K562 (cell line): ENCODE measurements at regions not wholly inside any gene's neighbourhood (a gene's known extent, or its start where the extent isn't known, plus 50 kb on each side); places are given as distances from the start of the nearest gene placed in this dataset.

Source experiments
- ATAC-seq: fragments of 200-7000 bp; cut with Tn5 transposase; 3 replicates; pipeline ENCODE4 v1.9.1; 2020; ENCODE audit warnings: moderate library complexity
- BruUV-seq: library from RNA; stranded (reverse); fragments of 400-500 nt; replicated peaks from 2 replicates; lab custom pipeline; 2021; lab: Mats Ljungman, UMichigan
- CTCF ChIA-PET: fragments of 300-600 bp; formaldehyde crosslinking; extraction: SDS; loops from one replicate; lab custom pipeline; 2021; ENCODE audit warnings: low intra/inter-chr PET ratio; lab: Yijun Ruan, JAX
- POLR2A ChIA-PET: fragments of 300-600, 350-650 bp; sonication (Branson Sonifier 250); formaldehyde crosslinking; extraction: SDS; loops from one replicate; lab custom pipeline; 2021; ENCODE audit warnings: antibody characterized with exemption, inconsistent platforms; lab: Yijun Ruan, JAX
- DNase-seq, 4 experiments: peaks; one replicate each; pipeline versions ENCODE4 v3.0.0 to v3.0.0-alpha.2; 2011 to 2018; ENCODE audit warnings: low spot score in 3 of 4, mixed read lengths in 3 of 4; ENCODE audit errors: extremely low read depth in 1 of 4
- FAIRE-seq: peaks from 2 replicates; lab custom pipeline; 2011; peaks lifted over from hg19 to GRCh38; lab: Jason Lieb, UNC
- H2AFZ ChIP-seq: 2 replicates; pipeline ENCODE4 v1.6.0; 2011; ENCODE audit warnings: low read depth, low read length, control low read depth, inconsistent platforms
- H3K27ac ChIP-seq: fragments of 200-600 bp; 3 replicates; pipeline ENCODE4 v1.8.0; 2011; ENCODE audit warnings: low read depth, mild to moderate bottlenecking, control low read depth, inconsistent platforms, low read length, moderate library complexity, mixed read lengths; ENCODE audit errors: extremely low read depth
- H3K27me3 ChIP-seq, 2 experiments: fragments of 300-600 bp in 1 of 2; 2 replicates in 1 of 2; 3 replicates in 1 of 2; pipeline versions ENCODE4 v1.6.0 to v1.8.0; 2011; ENCODE audit warnings: inconsistent platforms in 2 of 2, low read length in 2 of 2, mild to moderate bottlenecking in 1 of 2, mixed read lengths in 1 of 2, moderate library complexity in 1 of 2; ENCODE audit not compliant: control insufficient read depth in 2 of 2, insufficient read depth in 2 of 2
- H3K36me3 ChIP-seq: fragments of 300-600 bp; 3 replicates; pipeline ENCODE4 v1.8.0; 2011; ENCODE audit warnings: mild to moderate bottlenecking, low read length, inconsistent platforms; ENCODE audit not compliant: control insufficient read depth, insufficient read depth
- H3K4me1 ChIP-seq, 2 experiments: fragments of 200-600 bp in 1 of 2; replicated peaks in 1 of 2; 2 replicates in 1 of 2; 3 replicates in 1 of 2; pipeline versions ENCODE4 v1.5.1 to v1.8.0; 2011; ENCODE audit warnings: inconsistent platforms in 2 of 2, low read length in 2 of 2, mild to moderate bottlenecking in 1 of 2, mixed read lengths in 1 of 2, moderate library complexity in 1 of 2; ENCODE audit not compliant: control insufficient read depth in 2 of 2, insufficient read depth in 2 of 2
- H3K4me2 ChIP-seq: 2 replicates; pipeline ENCODE4 v1.6.1; 2011; ENCODE audit warnings: low read length, control low read depth, inconsistent platforms, mixed read lengths; ENCODE audit not compliant: insufficient read depth
- H3K4me3 ChIP-seq: fragments of 200-600 bp; sonication (generic), shearing (Covaris generic); 2 replicates; pipeline ENCODE4 v1.5.1; 2016; ENCODE audit warnings: control low read depth, inconsistent platforms
- H3K79me2 ChIP-seq: fragments of 200-600 bp; 3 replicates; pipeline ENCODE4 v1.8.0; 2011; ENCODE audit warnings: low read length, inconsistent platforms; ENCODE audit not compliant: control insufficient read depth, insufficient read depth
- H3K9ac ChIP-seq, 2 experiments: 2 replicates each; pipeline versions ENCODE4 v1.6.0 to v1.6.1; 2011; ENCODE audit warnings: low read depth in 2 of 2, low read length in 2 of 2, control low read depth in 1 of 2, inconsistent platforms in 1 of 2, mild to moderate bottlenecking in 1 of 2, mixed read lengths in 1 of 2; ENCODE audit not compliant: insufficient read depth in 1 of 2
- H3K9me1 ChIP-seq: one replicate; pipeline ENCODE4 v1.6.0; 2011; ENCODE audit warnings: inconsistent platforms, mild to moderate bottlenecking, low read length, moderate library complexity; ENCODE audit not compliant: control insufficient read depth, insufficient read depth
- H3K9me3 ChIP-seq: replicated peaks from 2 replicates; pipeline ENCODE4 v1.5.1; 2011; ENCODE audit warnings: low read depth, low read length, inconsistent platforms; ENCODE audit not compliant: control insufficient read depth, insufficient read depth
- H4K20me1 ChIP-seq: replicated peaks from 2 replicates; pipeline ENCODE4 v1.6.1; 2011; ENCODE audit warnings: low read length, inconsistent platforms, mixed read lengths; ENCODE audit not compliant: control insufficient read depth, insufficient read depth
- ARID2 ChIP-seq: fragments of 450-650 bp; IDR thresholded peaks from 2 replicates; pipeline ENCODE4 v1.6.1; 2017; ENCODE audit warnings: antibody characterized with exemption, mild to moderate bottlenecking
- ASH1L ChIP-seq: fragments of 450-650 bp; IDR thresholded peaks from 2 replicates; pipeline ENCODE4 v1.6.1; 2018; ENCODE audit warnings: borderline replicate concordance, mild to moderate bottlenecking, low read depth; ENCODE audit not compliant: partially characterized antibody
- CCNT2 ChIP-seq: IDR thresholded peaks from 2 replicates; pipeline ENCODE4 v1.6.1; 2011; ENCODE audit warnings: borderline replicate concordance, low read depth, mild to moderate bottlenecking, moderate library complexity, mixed read lengths, low read length; ENCODE audit not compliant: insufficient read length; ENCODE audit errors: extremely low read depth
- HMGXB4 ChIP-seq: sonication (generic); formaldehyde crosslinking; IDR thresholded peaks from 2 replicates; pipeline ENCODE4 v1.8.1; 2023; ENCODE audit warnings: mild to moderate bottlenecking, missing genetic modification reagents
- NFRKB ChIP-seq: fragments of 450-650 bp; IDR thresholded peaks from 2 replicates; pipeline ENCODE4 v1.6.1; 2016; ENCODE audit warnings: low read depth
- NR4A1 ChIP-seq, 2 experiments: fragments of 250-450 bp in 1 of 2; fragments of 450-650 bp in 1 of 2; sonication (Bioruptor Pico) in 1 of 2; IDR thresholded peaks; 2 replicates each; pipeline versions ENCODE4 v1.4.0 to v1.6.1; 2016 to 2020; ENCODE audit warnings: mild to moderate bottlenecking in 2 of 2, missing compliant biosample characterization in 1 of 2, missing genetic modification characterization in 1 of 2, moderate library complexity in 1 of 2
- PHB ChIP-seq: fragments of 250-450 bp; sonication (Bioruptor Pico); IDR thresholded peaks from 2 replicates; pipeline ENCODE4 v1.5.0; 2021
- TSC22D4 ChIP-seq: fragments of 450-650 bp; IDR thresholded peaks from 2 replicates; pipeline ENCODE4 v1.6.1; 2016; ENCODE audit warnings: missing genetic modification characterization, missing biosample characterization, control low read depth
- ZC3H8 ChIP-seq: fragments of 450-650 bp; IDR thresholded peaks from 2 replicates; pipeline ENCODE4 v1.6.1; 2017
- ZFP36 ChIP-seq: fragments of 150-350 bp; IDR thresholded peaks from 2 replicates; pipeline ENCODE4 v1.6.1; 2018; ENCODE audit warnings: low read length, low read depth; ENCODE audit not compliant: partially characterized antibody
- ZNF133 ChIP-seq: fragments of 250-450 bp; sonication (Bioruptor Pico); IDR thresholded peaks from 2 replicates; pipeline ENCODE4 v1.4.0; 2020; ENCODE audit warnings: mild to moderate bottlenecking
- ZNF384 ChIP-seq: IDR thresholded peaks from 2 replicates; pipeline ENCODE4 v1.6.1; 2012; ENCODE audit warnings: low read depth, low read length, improper control_type of control experiment
- ZNF584 ChIP-seq: fragments of 200-800 bp; sonication (Bioruptor generic); IDR thresholded peaks from 2 replicates; pipeline ENCODE4 v1.6.1; 2016; ENCODE audit warnings: low read depth, mild to moderate bottlenecking, missing genetic modification characterization, missing compliant biosample characterization
- WGBS: fragments of 100-300 bp; shearing (Covaris generic); methylation state at CpG from one replicate; pipeline ENCODE4 v1.1.6; 2016; ENCODE audit warnings: low coverage, mixed read lengths; ENCODE audit not compliant: insufficient coverage; ENCODE audit errors: missing lambda C conversion rate; 5-methylcytosine and 5-hydroxymethylcytosine counted together
- in situ Hi-C: fragments of 300-500 bp; cut with MboI; formaldehyde crosslinking; loops from 4 replicates; pipeline ENCODE4 v1.15.0; 2018; ENCODE audit warnings: inconsistent platforms, mixed read lengths
- intact Hi-C: fragments of 100-400 bp; cut with micrococcal nuclease; formaldehyde crosslinking; loops from 2 replicates; pipeline ENCODE4 v1.14.2; 2022
- TF ChIP-seq, protein P1 (sequence below): sonication (generic); formaldehyde crosslinking; IDR thresholded peaks from 2 replicates; pipeline ENCODE4 v1.8.1; 2023; ENCODE audit warnings: mild to moderate bottlenecking, missing genetic modification reagents
- TF ChIP-seq, protein P2 (sequence below): fragments of 450-650 bp; conservative IDR thresholded peaks from 2 replicates; pipeline ENCODE4 v1.6.1; 2016; ENCODE audit warnings: missing genetic modification characterization, low read depth, mild to moderate bottlenecking, control low read depth, missing compliant biosample characterization
- TF ChIP-seq, protein P3 (sequence below): sonication (generic); formaldehyde crosslinking; IDR thresholded peaks from 2 replicates; pipeline ENCODE4 v1.8.1; 2022; ENCODE audit warnings: missing genetic modification reagents

DNA sequence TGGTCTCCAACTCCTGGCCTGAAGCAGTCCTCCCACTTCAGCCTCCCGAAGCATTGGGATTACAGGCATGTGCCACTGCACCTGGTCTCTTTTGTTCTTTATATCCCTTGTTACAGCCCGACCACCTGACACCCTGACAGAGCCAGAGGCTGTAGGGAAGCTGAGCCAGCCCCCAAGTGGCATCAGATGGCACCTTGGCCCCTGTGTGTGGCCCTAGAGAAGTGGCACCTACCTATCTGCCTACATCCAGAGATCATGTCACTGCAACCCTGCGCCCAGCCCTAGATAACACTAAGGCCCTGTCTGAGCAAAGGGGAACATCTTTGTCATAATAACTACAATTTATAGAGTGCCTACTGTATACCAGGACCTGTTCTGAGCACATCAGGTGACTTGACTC lies 235.0 kb downstream of the AACS start:
- intact Hi-C loops = no loop called here
- no peak for TF ChIP-seq ZNF584 (CRISPR knock-in tag)
- TF ChIP-seq ARID2 = no peak
- TF ChIP-seq HMGXB4 (CRISPR knock-in tag) = no peak
- TF ChIP-seq ZNF384 = no peak
- no peak for TF ChIP-seq TSC22D4 (tag)
- no peak for TF ChIP-seq ZNF133 (CRISPR knock-in tag)
- TF ChIP-seq ZFP36 = no peak
- no peak for TF ChIP-seq NR4A1 (CRISPR knock-in tag; IDR thresholded peaks at IDR 0.05)
- TF ChIP-seq NR4A1 (tag; IDR thresholded peaks at IDR 0.05) = no peak
- TF ChIP-seq PHB = no peak
- no peak for TF ChIP-seq NFRKB
- TF ChIP-seq, protein P1, sequence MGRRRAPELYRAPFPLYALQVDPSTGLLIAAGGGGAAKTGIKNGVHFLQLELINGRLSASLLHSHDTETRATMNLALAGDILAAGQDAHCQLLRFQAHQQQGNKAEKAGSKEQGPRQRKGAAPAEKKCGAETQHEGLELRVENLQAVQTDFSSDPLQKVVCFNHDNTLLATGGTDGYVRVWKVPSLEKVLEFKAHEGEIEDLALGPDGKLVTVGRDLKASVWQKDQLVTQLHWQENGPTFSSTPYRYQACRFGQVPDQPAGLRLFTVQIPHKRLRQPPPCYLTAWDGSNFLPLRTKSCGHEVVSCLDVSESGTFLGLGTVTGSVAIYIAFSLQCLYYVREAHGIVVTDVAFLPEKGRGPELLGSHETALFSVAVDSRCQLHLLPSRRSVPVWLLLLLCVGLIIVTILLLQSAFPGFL = no peak
- TF ChIP-seq, protein P2, sequence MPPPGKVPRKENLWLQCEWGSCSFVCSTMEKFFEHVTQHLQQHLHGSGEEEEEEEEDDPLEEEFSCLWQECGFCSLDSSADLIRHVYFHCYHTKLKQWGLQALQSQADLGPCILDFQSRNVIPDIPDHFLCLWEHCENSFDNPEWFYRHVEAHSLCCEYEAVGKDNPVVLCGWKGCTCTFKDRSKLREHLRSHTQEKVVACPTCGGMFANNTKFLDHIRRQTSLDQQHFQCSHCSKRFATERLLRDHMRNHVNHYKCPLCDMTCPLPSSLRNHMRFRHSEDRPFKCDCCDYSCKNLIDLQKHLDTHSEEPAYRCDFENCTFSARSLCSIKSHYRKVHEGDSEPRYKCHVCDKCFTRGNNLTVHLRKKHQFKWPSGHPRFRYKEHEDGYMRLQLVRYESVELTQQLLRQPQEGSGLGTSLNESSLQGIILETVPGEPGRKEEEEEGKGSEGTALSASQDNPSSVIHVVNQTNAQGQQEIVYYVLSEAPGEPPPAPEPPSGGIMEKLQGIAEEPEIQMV (tag) = no peak
- TF ChIP-seq ZC3H8 = no peak
- no peak for TF ChIP-seq CCNT2
- TF ChIP-seq ASH1L = no peak
- TF ChIP-seq, protein P3, sequence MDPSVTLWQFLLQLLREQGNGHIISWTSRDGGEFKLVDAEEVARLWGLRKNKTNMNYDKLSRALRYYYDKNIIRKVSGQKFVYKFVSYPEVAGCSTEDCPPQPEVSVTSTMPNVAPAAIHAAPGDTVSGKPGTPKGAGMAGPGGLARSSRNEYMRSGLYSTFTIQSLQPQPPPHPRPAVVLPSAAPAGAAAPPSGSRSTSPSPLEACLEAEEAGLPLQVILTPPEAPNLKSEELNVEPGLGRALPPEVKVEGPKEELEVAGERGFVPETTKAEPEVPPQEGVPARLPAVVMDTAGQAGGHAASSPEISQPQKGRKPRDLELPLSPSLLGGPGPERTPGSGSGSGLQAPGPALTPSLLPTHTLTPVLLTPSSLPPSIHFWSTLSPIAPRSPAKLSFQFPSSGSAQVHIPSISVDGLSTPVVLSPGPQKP = no peak
- ChIA-PET CTCF (no interaction called here), POLR2A (no interaction called here)
- no peaks in the 10 kb centered on the region for H4K20me1 ChIP-seq
- no peaks in the 10 kb centered on the region for H3K9me1 ChIP-seq
- peaks cover 0 to 24% of the 10 kb centered on the region in 2 experiments; a peak in 3 of 5 replicates for H3K27me3 ChIP-seq
- DNase-seq (no peak), ATAC-seq (no peak), FAIRE-seq (no peak)
- no peak overlapping the region for H3K27ac ChIP-seq
- H3K79me2 ChIP-seq = no peaks in the 10 kb centered on the region
- H3K4me3 ChIP-seq = no peak overlapping the region
- no peak overlapping the region for H3K9ac ChIP-seq
- no peak overlapping the region for H2AFZ ChIP-seq
- H3K9me3 ChIP-seq = no peaks in the 10 kb centered on the region
- no TSS peak for BruUV-seq
- H3K36me3 ChIP-seq = no peaks in the 10 kb centered on the region
- no peak overlapping the region for H3K4me2 ChIP-seq
- in situ Hi-C loops = no loop called here
- H3K4me1 ChIP-seq = no peaks in the 10 kb centered on the region
- WGBS = 0% methylated on average over 3 of the region's 3 CpGs
